ENCODE measurements at regions not wholly inside any gene's neighbourhood (a gene's known extent, or its start where the extent isn't known, plus 50 kb on each side); places are given as distances from the start of the nearest gene placed in this dataset.
"Not testable (repeated sequence)": the region's sequence is repeated elsewhere in the genome, so short reads cannot be mapped to it uniquely, and the experiment has no call there.

GRCh38 chrX:2150722-2151121 lies 350.1 kb downstream of the DHRSX start:
- Histone ChIP-seq H3K9ac (ENCODE audit: insufficient read depth, low read depth, low read length) (no peak overlapping the region), H3K4me1 (ENCODE audit: insufficient read depth, low read length) (no peaks in the 10 kb centered on the region), H3K27ac (ENCODE audit: extremely low read length, insufficient read depth, low read length) (no peak overlapping the region), H2AFZ (ENCODE audit: low read length) (no peak overlapping the region), H3K79me2 (ENCODE audit: insufficient read depth, low read length) (no peaks in the 10 kb centered on the region), H3K4me2 (ENCODE audit: low read depth, low read length) (no peak overlapping the region), H3K4me3 (replicated peaks in 1 of 3; ENCODE audit: insufficient read depth in 1 of 3, low read depth in 2 of 3, low read length in 3 of 3) (no peak overlapping the region), H3K9me3 (ENCODE audit: low read length) (no peaks in the 10 kb centered on the region), H3K36me3 (replicated peaks in 1 of 2; ENCODE audit: control insufficient read depth in 1 of 2, insufficient read depth in 2 of 2, low read length in 2 of 2) (no peaks in the 10 kb centered on the region), H3K27me3 (ENCODE audit: control insufficient read depth in 1 of 2, insufficient read depth in 2 of 2, low read length in 2 of 2) (no peaks in the 10 kb centered on the region; a peak in 1 of 5 replicates), H4K20me1 (ENCODE audit: insufficient read depth, low read length) (no peaks in the 10 kb centered on the region)
- 24% methylated on average over 3 of the region's 3 CpGs for WGBS (ENCODE audit: low lambda C conversion rate)
- DNase-seq (ENCODE audit: low spot score) (no peak), FAIRE-seq (no peak), ATAC-seq (no peak)
- ChIA-PET POLR2A (no interaction called here), CTCF (ENCODE audit: low intra/inter-chr PET ratio, low total read pairs) (no interaction called here)
- in situ Hi-C loops (cut with HindIII; ENCODE audit: extremely low pct_ligation_motif_present, low pct_unique_long_range_greater_than_20kb) = no loop called here
- BruUV-seq (replicated peaks) = no TSS peak
- TF ChIP-seq ZFP62 (CRISPR knock-in tag; IDR thresholded peaks at IDR 0.05) (no peak), BHLHE40 (IDR thresholded peaks at IDR 0.05; ENCODE audit: low read length) (no peak), ZNF235 (CRISPR knock-in tag; IDR thresholded peaks at IDR 0.05; ENCODE audit: borderline replicate concordance) (no peak), ZSCAN25 (CRISPR knock-in tag; IDR thresholded peaks at IDR 0.05) (no peak), ZKSCAN8 (CRISPR knock-in tag; IDR thresholded peaks at IDR 0.05; ENCODE audit: borderline replicate concordance) (no peak)
- TF ChIP-seq, protein P1, sequence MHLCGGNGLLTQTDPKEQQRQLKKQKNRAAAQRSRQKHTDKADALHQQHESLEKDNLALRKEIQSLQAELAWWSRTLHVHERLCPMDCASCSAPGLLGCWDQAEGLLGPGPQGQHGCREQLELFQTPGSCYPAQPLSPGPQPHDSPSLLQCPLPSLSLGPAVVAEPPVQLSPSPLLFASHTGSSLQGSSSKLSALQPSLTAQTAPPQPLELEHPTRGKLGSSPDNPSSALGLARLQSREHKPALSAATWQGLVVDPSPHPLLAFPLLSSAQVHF (CRISPR knock-in tag; IDR thresholded peaks at IDR 0.05) = no peak
- intact Hi-C loops (cut with micrococcal nuclease; ENCODE audit: unreplicated experiment) = no loop called here

- H2AFZ ChIP-seq (ENCODE audit: low read length); H3K79me2 ChIP-seq (ENCODE audit: insufficient read depth, low read length); H4K20me1 ChIP-seq (ENCODE audit: insufficient read depth, low read length); DNase-seq (ENCODE audit: low spot score); in situ Hi-C loops (cut with HindIII; ENCODE audit: extremely low pct_ligation_motif_present, low pct_unique_long_range_greater_than_20kb); H3K9me3 ChIP-seq (ENCODE audit: low read length); ATAC-seq; POLR2A ChIA-PET; H3K4me3 ChIP-seq (replicated peaks in 1 of 3; ENCODE audit: insufficient read depth in 1 of 3, low read depth in 2 of 3, low read length in 3 of 3); FAIRE-seq; intact Hi-C loops (cut with micrococcal nuclease; ENCODE audit: unreplicated experiment); CTCF ChIA-PET (ENCODE audit: low intra/inter-chr PET ratio, low total read pairs); H3K4me2 ChIP-seq (ENCODE audit: low read depth, low read length); BruUV-seq (replicated peaks); H3K36me3 ChIP-seq (replicated peaks in 1 of 2; ENCODE audit: control insufficient read depth in 1 of 2, insufficient read depth in 2 of 2, low read length in 2 of 2); H3K4me1 ChIP-seq (ENCODE audit: insufficient read depth, low read length); H3K9ac ChIP-seq (ENCODE audit: insufficient read depth, low read depth, low read length); H3K27ac ChIP-seq (ENCODE audit: extremely low read length, insufficient read depth, low read length); H3K27me3 ChIP-seq (ENCODE audit: control insufficient read depth in 1 of 2, insufficient read depth in 2 of 2, low read length in 2 of 2): not testable (repeated sequence)
- 36% methylated on average over 2 of the region's 2 CpGs for WGBS (ENCODE audit: low lambda C conversion rate)
These were observed 350.8 kb downstream of the DHRSX start for GRCh38 chrX:2150014-2150413.

- H3K4me1 ChIP-seq (ENCODE audit: insufficient read depth, low read length); H2AFZ ChIP-seq (ENCODE audit: low read length); H3K79me2 ChIP-seq (ENCODE audit: insufficient read depth, low read length); H3K27ac ChIP-seq (ENCODE audit: extremely low read length, insufficient read depth, low read length); CTCF ChIA-PET (ENCODE audit: low intra/inter-chr PET ratio, low total read pairs); BruUV-seq (replicated peaks); H3K4me2 ChIP-seq (ENCODE audit: low read depth, low read length); intact Hi-C loops (cut with micrococcal nuclease; ENCODE audit: unreplicated experiment); ATAC-seq; DNase-seq (ENCODE audit: low spot score); H3K9ac ChIP-seq (ENCODE audit: insufficient read depth, low read depth, low read length); H3K27me3 ChIP-seq (ENCODE audit: control insufficient read depth in 1 of 2, insufficient read depth in 2 of 2, low read length in 2 of 2); in situ Hi-C loops (cut with HindIII; ENCODE audit: extremely low pct_ligation_motif_present, low pct_unique_long_range_greater_than_20kb); FAIRE-seq; H3K4me3 ChIP-seq (replicated peaks in 1 of 3; ENCODE audit: insufficient read depth in 1 of 3, low read depth in 2 of 3, low read length in 3 of 3); H4K20me1 ChIP-seq (ENCODE audit: insufficient read depth, low read length); H3K9me3 ChIP-seq (ENCODE audit: low read length); POLR2A ChIA-PET; H3K36me3 ChIP-seq (replicated peaks in 1 of 2; ENCODE audit: control insufficient read depth in 1 of 2, insufficient read depth in 2 of 2, low read length in 2 of 2): not testable (repeated sequence)
- 13% methylated on average over 3 of the region's 3 CpGs for WGBS (ENCODE audit: low lambda C conversion rate)
These were observed 351.7 kb downstream of the DHRSX start for GRCh38 chrX:2149055-2149454.

All from HepG2 (cell line).